OCI-LY7 (cell line): ENCODE measurements at regions not wholly inside any gene's neighbourhood (a gene's known extent, or its start where the extent isn't known, plus 50 kb on each side); places are given as distances from the start of the nearest gene placed in this dataset.

Experiments used
- EZH2phosphoT487 ChIP-seq: fragments of 200-600 bp; sonication (generic); IDR thresholded peaks from 2 replicates; pipeline ENCODE4 v1.6.1; 2018; ENCODE audit warnings: low read depth, borderline replicate concordance, mild to moderate bottlenecking, mixed run types, antibody characterized with exemption, low read length, moderate library complexity, mixed read lengths
- TF ChIP-seq, protein P1 (sequence below): fragments of 200-600 bp; sonication (generic); conservative IDR thresholded peaks from 2 replicates; pipeline ENCODE4 v1.5.1; 2014; ENCODE audit warnings: mild to moderate bottlenecking, antibody characterized with exemption, low read length, moderate library complexity, mixed read lengths

GRCh38 chr4:180423712-180424057 is 1819.5 kb upstream of the TENM3 start:
- TF ChIP-seq, protein P1, sequence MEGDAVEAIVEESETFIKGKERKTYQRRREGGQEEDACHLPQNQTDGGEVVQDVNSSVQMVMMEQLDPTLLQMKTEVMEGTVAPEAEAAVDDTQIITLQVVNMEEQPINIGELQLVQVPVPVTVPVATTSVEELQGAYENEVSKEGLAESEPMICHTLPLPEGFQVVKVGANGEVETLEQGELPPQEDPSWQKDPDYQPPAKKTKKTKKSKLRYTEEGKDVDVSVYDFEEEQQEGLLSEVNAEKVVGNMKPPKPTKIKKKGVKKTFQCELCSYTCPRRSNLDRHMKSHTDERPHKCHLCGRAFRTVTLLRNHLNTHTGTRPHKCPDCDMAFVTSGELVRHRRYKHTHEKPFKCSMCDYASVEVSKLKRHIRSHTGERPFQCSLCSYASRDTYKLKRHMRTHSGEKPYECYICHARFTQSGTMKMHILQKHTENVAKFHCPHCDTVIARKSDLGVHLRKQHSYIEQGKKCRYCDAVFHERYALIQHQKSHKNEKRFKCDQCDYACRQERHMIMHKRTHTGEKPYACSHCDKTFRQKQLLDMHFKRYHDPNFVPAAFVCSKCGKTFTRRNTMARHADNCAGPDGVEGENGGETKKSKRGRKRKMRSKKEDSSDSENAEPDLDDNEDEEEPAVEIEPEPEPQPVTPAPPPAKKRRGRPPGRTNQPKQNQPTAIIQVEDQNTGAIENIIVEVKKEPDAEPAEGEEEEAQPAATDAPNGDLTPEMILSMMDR, result no peak
- TF ChIP-seq EZH2phosphoT487, result no peak
